HepG2 (cell line): ENCODE measurements at regions not wholly inside any gene's neighbourhood (a gene's known extent, or its start where the extent isn't known, plus 50 kb on each side); places are given as distances from the start of the nearest gene placed in this dataset.

ENCODE experiments used
- ATAC-seq: fragments of 200-7000 bp; cut with Tn5 transposase; 3 replicates; pipeline ENCODE4 v1.9.1; 2020; ENCODE audit warnings: mild to moderate bottlenecking, moderate library complexity
- BruUV-seq: library from RNA; stranded (reverse); fragments of 400-500 nt; replicated peaks from 2 replicates; lab custom pipeline; 2021; lab: Mats Ljungman, UMichigan
- CTCF ChIA-PET: fragments of 300-600 bp; formaldehyde crosslinking; extraction: SDS; loops from one replicate; lab custom pipeline; 2021; ENCODE audit warnings: low total read pairs, inconsistent platforms, low intra/inter-chr PET ratio; lab: Yijun Ruan, JAX
- POLR2A ChIA-PET: fragments of 350-600 bp; sonication (Branson Sonifier 250); formaldehyde crosslinking; loops from one replicate; lab custom pipeline; 2020; ENCODE audit warnings: antibody characterized with exemption, inconsistent platforms; lab: Yijun Ruan, JAX
- DNase-seq: peaks from one replicate; pipeline ENCODE4 v3.0.0-alpha.2; 2015; ENCODE audit warnings: low spot score
- FAIRE-seq: peaks from 3 replicates; lab custom pipeline; 2011; peaks lifted over from hg19 to GRCh38; lab: Jason Lieb, UNC
- H2AFZ ChIP-seq: one replicate; pipeline ENCODE4 v1.6.1; 2011; ENCODE audit warnings: low read length, inconsistent platforms
- H3K27ac ChIP-seq: fragments of 300-600 bp; 3 replicates; pipeline ENCODE4 v1.8.0; 2011; ENCODE audit warnings: mixed run types, mild to moderate bottlenecking, mixed read lengths, low read length, inconsistent platforms; ENCODE audit not compliant: insufficient read depth; ENCODE audit errors: extremely low read length
- H3K27me3 ChIP-seq, 2 experiments: fragments of 200-600 bp in 1 of 2; 2 replicates in 1 of 2; 3 replicates in 1 of 2; pipeline versions ENCODE4 v1.6.0 to v1.8.0; 2011; ENCODE audit warnings: low read length in 2 of 2, mild to moderate bottlenecking in 2 of 2, moderate library complexity in 2 of 2, inconsistent platforms in 1 of 2; ENCODE audit not compliant: insufficient read depth in 2 of 2, control insufficient read depth in 1 of 2
- H3K36me3 ChIP-seq, 2 experiments: fragments of 200-600 bp in 1 of 2; replicated peaks in 1 of 2; 2 replicates in 1 of 2; 3 replicates in 1 of 2; pipeline versions ENCODE4 v1.5.1 to v1.8.0; 2011; ENCODE audit warnings: low read length in 2 of 2, inconsistent platforms in 1 of 2; ENCODE audit not compliant: insufficient read depth in 2 of 2, control insufficient read depth in 1 of 2
- H3K4me1 ChIP-seq: 2 replicates; pipeline ENCODE4 v1.5.1; 2012; ENCODE audit warnings: low read length, inconsistent platforms; ENCODE audit not compliant: insufficient read depth
- H3K4me2 ChIP-seq: 2 replicates; pipeline ENCODE4 v1.6.0; 2011; ENCODE audit warnings: low read depth, low read length, inconsistent platforms
- H3K4me3 ChIP-seq, 3 experiments: fragments of 200-600 bp in 1 of 3; sonication (generic), shearing (Covaris generic) in 1 of 3; replicated peaks in 1 of 3; 2 replicates each; pipeline ENCODE4 v1.5.1; 2011 to 2016; ENCODE audit warnings: low read length in 3 of 3, inconsistent platforms in 2 of 3, low read depth in 2 of 3, mild to moderate bottlenecking in 2 of 3, control low read depth in 1 of 3, mixed read lengths in 1 of 3; ENCODE audit not compliant: insufficient read depth in 1 of 3
- H3K79me2 ChIP-seq: one replicate; pipeline ENCODE4 v1.6.1; 2011; ENCODE audit warnings: low read length, inconsistent platforms; ENCODE audit not compliant: insufficient read depth
- H3K9ac ChIP-seq: 2 replicates; pipeline ENCODE4 v1.6.0; 2011; ENCODE audit warnings: mild to moderate bottlenecking, low read depth, low read length, inconsistent platforms; ENCODE audit not compliant: insufficient read depth
- H3K9me3 ChIP-seq: 2 replicates; pipeline ENCODE4 v1.5.1; 2012; ENCODE audit warnings: mild to moderate bottlenecking, low read length
- H4K20me1 ChIP-seq: 2 replicates; pipeline ENCODE4 v1.6.0; 2011; ENCODE audit warnings: inconsistent platforms, mild to moderate bottlenecking, low read length, moderate library complexity; ENCODE audit not compliant: insufficient read depth
- AKNA ChIP-seq: sonication (generic); formaldehyde crosslinking; IDR thresholded peaks from 2 replicates; pipeline ENCODE4 v1.4.0; 2020; ENCODE audit warnings: missing genetic modification reagents, borderline replicate concordance
- BHLHE40 ChIP-seq: IDR thresholded peaks from 2 replicates; pipeline ENCODE4 v1.6.1; 2011; ENCODE audit warnings: low read length, improper control_type of control experiment
- HNF4G ChIP-seq, 2 experiments: sonication (generic) in 1 of 2; formaldehyde crosslinking in 1 of 2; IDR thresholded peaks; 2 replicates each; pipeline versions ENCODE4 v1.4.0 to v1.6.1; 2011 to 2020; ENCODE audit warnings: borderline replicate concordance in 2 of 2, low read depth in 2 of 2, mild to moderate bottlenecking in 2 of 2, low read length in 1 of 2, missing genetic modification reagents in 1 of 2, moderate library complexity in 1 of 2
- HOXA3 ChIP-seq: sonication (generic); formaldehyde crosslinking; IDR thresholded peaks from 2 replicates; pipeline ENCODE4 v1.5.0; 2020; ENCODE audit warnings: missing genetic modification reagents
- NFIC ChIP-seq: IDR thresholded peaks from 2 replicates; pipeline ENCODE4 v1.6.1; 2012; ENCODE audit warnings: mild to moderate bottlenecking, low read length, inconsistent platforms
- PAXIP1 ChIP-seq: sonication (generic); formaldehyde crosslinking; conservative IDR thresholded peaks from 2 replicates; pipeline ENCODE4 v1.4.0; 2020; ENCODE audit warnings: mild to moderate bottlenecking, missing genetic modification reagents, moderate library complexity
- THAP7 ChIP-seq: sonication (generic); formaldehyde crosslinking; IDR thresholded peaks from 2 replicates; pipeline ENCODE4 v1.8.1; 2023; ENCODE audit warnings: mild to moderate bottlenecking, missing genetic modification reagents
- ZBTB1 ChIP-seq: sonication (generic); formaldehyde crosslinking; IDR thresholded peaks from 2 replicates; pipeline ENCODE4 v1.4.0; 2020; ENCODE audit warnings: missing genetic modification reagents, borderline replicate concordance
- ZFP36L2 ChIP-seq: sonication (generic); formaldehyde crosslinking; IDR thresholded peaks from 2 replicates; pipeline ENCODE4 v1.4.0; 2020; ENCODE audit warnings: missing genetic modification reagents
- ZNF382 ChIP-seq: sonication (generic); formaldehyde crosslinking; IDR thresholded peaks from 2 replicates; pipeline ENCODE4 v1.5.0; 2020; ENCODE audit warnings: missing genetic modification reagents, mild to moderate bottlenecking, borderline replicate concordance
- ZNF672 ChIP-seq: sonication (generic); formaldehyde crosslinking; IDR thresholded peaks from 2 replicates; pipeline ENCODE4 v1.8.1; 2022; ENCODE audit warnings: missing genetic modification reagents
- ZNF878 ChIP-seq: sonication (generic); formaldehyde crosslinking; IDR thresholded peaks from 2 replicates; pipeline ENCODE4 v1.8.1; 2023; ENCODE audit warnings: mild to moderate bottlenecking, missing genetic modification reagents, moderate library complexity
- WGBS: methylation state at CpG from one replicate; pipeline ENCODE4 v1.1.6; 2017; ENCODE audit warnings: low lambda C conversion rate; 5-methylcytosine and 5-hydroxymethylcytosine counted together
- in situ Hi-C: cut with HindIII; loops from 2 replicates; pipeline ENCODE4 v1.10.0; 2017; ENCODE audit warnings: low pct_unique_long_range_greater_than_20kb; ENCODE audit not compliant: extremely low pct_ligation_motif_present
- intact Hi-C: fragments of 100-400 bp; cut with micrococcal nuclease; formaldehyde crosslinking; loops from one replicate; pipeline ENCODE4 v1.10.0; 2022; ENCODE audit not compliant: unreplicated experiment
- TF ChIP-seq, protein P1 (sequence below): sonication (generic); formaldehyde crosslinking; IDR thresholded peaks from 2 replicates; pipeline ENCODE4 v1.9.0; 2022; ENCODE audit warnings: missing genetic modification reagents, mild to moderate bottlenecking, borderline replicate concordance

- Histone ChIP-seq H3K27me3 (no peaks in the 10 kb centered on the region), H3K79me2 (no peaks in the 10 kb centered on the region), H3K4me2 (no peak overlapping the region), H4K20me1 (no peaks in the 10 kb centered on the region), H3K9ac (no peak overlapping the region), H2AFZ (no peak overlapping the region), H3K27ac (no peak overlapping the region), H3K9me3 (peaks cover 72% of the 10 kb centered on the region), H3K4me3 (no peak overlapping the region), H3K4me1 (no peaks in the 10 kb centered on the region), H3K36me3 (no peaks in the 10 kb centered on the region)
- BruUV-seq, result no TSS peak
- WGBS, result 0% methylated on average over 3 of the region's 5 CpGs
- ChIA-PET POLR2A (no interaction called here), CTCF (no interaction called here)
- DNase-seq, result no peak
- in situ Hi-C loops, result no loop called here
- ATAC-seq, result no peak
- FAIRE-seq, result no peak
- intact Hi-C loops, result no loop called here
- TF ChIP-seq THAP7 (CRISPR knock-in tag), result no peak
- no peak for TF ChIP-seq PAXIP1 (CRISPR knock-in tag)
- TF ChIP-seq ZNF382 (CRISPR knock-in tag), result no peak
- TF ChIP-seq, protein P1, sequence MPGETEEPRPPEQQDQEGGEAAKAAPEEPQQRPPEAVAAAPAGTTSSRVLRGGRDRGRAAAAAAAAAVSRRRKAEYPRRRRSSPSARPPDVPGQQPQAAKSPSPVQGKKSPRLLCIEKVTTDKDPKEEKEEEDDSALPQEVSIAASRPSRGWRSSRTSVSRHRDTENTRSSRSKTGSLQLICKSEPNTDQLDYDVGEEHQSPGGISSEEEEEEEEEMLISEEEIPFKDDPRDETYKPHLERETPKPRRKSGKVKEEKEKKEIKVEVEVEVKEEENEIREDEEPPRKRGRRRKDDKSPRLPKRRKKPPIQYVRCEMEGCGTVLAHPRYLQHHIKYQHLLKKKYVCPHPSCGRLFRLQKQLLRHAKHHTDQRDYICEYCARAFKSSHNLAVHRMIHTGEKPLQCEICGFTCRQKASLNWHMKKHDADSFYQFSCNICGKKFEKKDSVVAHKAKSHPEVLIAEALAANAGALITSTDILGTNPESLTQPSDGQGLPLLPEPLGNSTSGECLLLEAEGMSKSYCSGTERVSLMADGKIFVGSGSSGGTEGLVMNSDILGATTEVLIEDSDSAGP (CRISPR knock-in tag), result no peak
- no peak for TF ChIP-seq ZNF878
- TF ChIP-seq HNF4G (IDR thresholded peaks at IDR 0.05; ENCODE audit: borderline replicate concordance, low read depth, low read length), result no peak
- no peak for TF ChIP-seq HNF4G (CRISPR knock-in tag; IDR thresholded peaks at IDR 0.05; ENCODE audit: borderline replicate concordance, low read depth)
- TF ChIP-seq NFIC, result no peak
- TF ChIP-seq AKNA (CRISPR knock-in tag), result no peak
- no peak for TF ChIP-seq ZBTB1 (CRISPR knock-in tag)
- TF ChIP-seq HOXA3 (CRISPR knock-in tag), result no peak
- no peak for TF ChIP-seq ZNF672
- no peak for TF ChIP-seq BHLHE40
- TF ChIP-seq ZFP36L2, result no peak
Measured at GRCh38 chr1:68974447-68974846, 477.6 kb upstream of the DEPDC1 start.
